ENCODE measurements at regions not wholly inside any gene's neighbourhood (a gene's known extent, or its start where the extent isn't known, plus 50 kb on each side); places are given as distances from the start of the nearest gene placed in this dataset.

DNA sequence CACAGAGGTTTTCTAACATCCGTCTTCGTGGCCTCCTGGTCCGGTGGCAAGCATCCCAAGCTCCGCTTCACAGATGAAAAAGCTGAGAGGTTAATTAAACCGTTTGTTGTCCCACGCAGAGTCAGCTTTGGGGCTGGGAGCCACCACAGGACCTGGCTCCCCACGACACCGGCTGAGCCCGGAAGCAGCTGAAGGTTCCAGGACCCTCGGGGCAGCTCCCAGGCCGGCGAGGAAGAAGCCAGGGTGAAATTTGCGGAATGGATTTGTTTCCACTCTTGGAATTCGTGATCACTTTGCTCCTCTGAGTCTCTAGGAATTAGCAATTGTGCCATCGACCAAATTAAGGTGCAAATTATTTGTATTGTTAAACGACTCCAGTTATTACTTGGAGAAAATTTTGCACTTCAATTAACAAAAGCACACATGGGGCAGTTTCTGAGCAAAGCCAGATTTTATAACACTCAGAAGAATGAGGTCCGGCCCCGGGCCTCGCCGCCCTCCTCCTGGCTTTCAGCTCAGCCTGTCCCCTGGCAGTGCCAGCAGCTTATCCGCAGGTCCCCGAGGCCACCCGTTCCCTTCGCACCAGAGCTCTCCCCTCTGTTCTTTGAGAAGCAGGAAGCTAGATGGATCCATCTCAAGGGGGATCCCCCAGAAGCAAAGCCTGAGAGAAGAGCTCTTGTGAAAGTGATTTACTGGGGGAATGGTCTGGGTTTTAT is 69.1 kb downstream of the SIK1 start:
- Histone ChIP-seq H3K36me3 (no peaks in the 10 kb centered on the region), H3K4me1 (peaks cover 0 to 15% (median 0%) of the 10 kb centered on the region in 3 donors), H3K9me3 (no peaks in the 10 kb centered on the region), H3K27me3 (peaks cover 11% of the 10 kb centered on the region), H3K27ac (no peak overlapping the region), H3K4me3 (no peak overlapping the region)
- ATAC-seq, result no peak
- WGBS, 2 donors (ENCODE audit: low coverage in 1 of 2), result 76 to 82% methylated on average over 9 to 14 of the region's 24 CpGs
- TF ChIP-seq EP300 (IDR thresholded peaks at IDR 0.05) (no peak), POLR2A (IDR thresholded peaks at IDR 0.05) (no peak), POLR2AphosphoS5 (IDR thresholded peaks at IDR 0.05) (no peak)
- TF ChIP-seq, protein P1, sequence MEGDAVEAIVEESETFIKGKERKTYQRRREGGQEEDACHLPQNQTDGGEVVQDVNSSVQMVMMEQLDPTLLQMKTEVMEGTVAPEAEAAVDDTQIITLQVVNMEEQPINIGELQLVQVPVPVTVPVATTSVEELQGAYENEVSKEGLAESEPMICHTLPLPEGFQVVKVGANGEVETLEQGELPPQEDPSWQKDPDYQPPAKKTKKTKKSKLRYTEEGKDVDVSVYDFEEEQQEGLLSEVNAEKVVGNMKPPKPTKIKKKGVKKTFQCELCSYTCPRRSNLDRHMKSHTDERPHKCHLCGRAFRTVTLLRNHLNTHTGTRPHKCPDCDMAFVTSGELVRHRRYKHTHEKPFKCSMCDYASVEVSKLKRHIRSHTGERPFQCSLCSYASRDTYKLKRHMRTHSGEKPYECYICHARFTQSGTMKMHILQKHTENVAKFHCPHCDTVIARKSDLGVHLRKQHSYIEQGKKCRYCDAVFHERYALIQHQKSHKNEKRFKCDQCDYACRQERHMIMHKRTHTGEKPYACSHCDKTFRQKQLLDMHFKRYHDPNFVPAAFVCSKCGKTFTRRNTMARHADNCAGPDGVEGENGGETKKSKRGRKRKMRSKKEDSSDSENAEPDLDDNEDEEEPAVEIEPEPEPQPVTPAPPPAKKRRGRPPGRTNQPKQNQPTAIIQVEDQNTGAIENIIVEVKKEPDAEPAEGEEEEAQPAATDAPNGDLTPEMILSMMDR (IDR thresholded peaks at IDR 0.05), result no peak

DNA sequence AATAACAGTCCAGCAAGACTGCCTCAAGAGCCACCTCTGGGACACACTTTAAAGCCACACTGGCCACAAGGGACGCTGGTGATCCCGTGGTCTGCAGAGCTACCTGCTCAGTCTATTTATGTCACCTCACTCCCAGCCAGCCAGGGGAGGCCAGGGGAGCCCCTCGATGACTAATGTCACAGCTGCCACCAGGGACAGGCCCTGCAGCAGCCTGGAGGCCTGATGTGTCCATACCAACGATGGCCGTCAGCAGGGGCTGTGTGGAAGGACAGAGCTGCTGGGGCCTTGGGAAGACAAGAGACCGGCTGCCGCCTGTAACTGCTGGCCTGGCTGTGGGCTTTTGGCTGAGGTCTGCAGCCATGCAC is 71.0 kb downstream of the SIK1 start:
- Histone ChIP-seq H3K4me1 (no peaks in the 10 kb centered on the region), H3K27ac (no peak overlapping the region), H3K27me3 (peaks cover 7% of the 10 kb centered on the region), H3K4me3 (no peak overlapping the region), H3K9me3 (no peaks in the 10 kb centered on the region), H3K36me3 (no peaks in the 10 kb centered on the region)
- no peak for TF ChIP-seq EP300 (IDR thresholded peaks at IDR 0.05)
- TF ChIP-seq POLR2A (IDR thresholded peaks at IDR 0.05), result no peak
- TF ChIP-seq, protein P1 (IDR thresholded peaks at IDR 0.05), result no peak
- no peak for TF ChIP-seq POLR2AphosphoS5 (IDR thresholded peaks at IDR 0.05)
- no CpG with 5 or more reads among the region's 7 CpGs for WGBS, 2 donors (ENCODE audit: low coverage in 1 of 2)
- no peak for ATAC-seq

DNA sequence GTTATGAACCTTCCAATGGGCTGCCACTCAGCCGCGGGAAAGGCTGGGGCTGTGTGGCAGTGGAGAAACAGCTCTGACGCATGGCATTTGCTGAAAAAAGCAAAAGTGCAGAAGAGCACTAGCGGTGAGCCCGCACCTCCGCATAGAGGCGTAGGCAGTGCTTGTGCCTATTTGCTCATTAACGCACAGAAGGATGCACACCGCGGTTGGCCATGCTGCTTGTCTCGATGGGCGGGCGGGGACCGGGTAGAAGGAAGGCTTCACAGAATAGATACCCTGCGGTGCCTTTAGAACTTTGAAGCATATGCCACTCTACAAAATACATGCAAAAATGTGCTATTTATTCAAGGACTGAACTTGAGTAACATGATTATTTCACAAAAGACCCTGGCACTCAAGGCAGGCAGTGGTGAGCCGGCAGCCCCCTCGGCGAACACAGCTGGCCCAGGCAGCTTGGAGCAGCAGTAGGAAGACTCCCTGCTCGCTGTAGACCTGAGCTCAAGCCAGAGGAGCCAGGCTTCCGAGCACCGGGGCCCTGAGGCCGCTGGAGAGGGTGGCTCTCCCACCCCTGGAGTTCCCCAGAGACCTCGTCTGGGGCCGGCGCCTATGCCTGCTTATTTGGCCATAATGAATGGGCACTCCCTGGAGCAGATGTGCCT is 71.5 kb downstream of the SIK1 start:
- Histone ChIP-seq H3K4me3 (no peak overlapping the region), H3K27ac (no peak overlapping the region), H3K27me3 (peaks cover 3% of the 10 kb centered on the region), H3K4me1 (no peaks in the 10 kb centered on the region), H3K36me3 (no peaks in the 10 kb centered on the region), H3K9me3 (no peaks in the 10 kb centered on the region)
- WGBS, 2 donors (ENCODE audit: low coverage in 1 of 2), result 87 to 88% methylated on average over 7 to 11 of the region's 25 CpGs
- no peak for ATAC-seq
- TF ChIP-seq, protein P1 (IDR thresholded peaks at IDR 0.05), result no peak
- TF ChIP-seq POLR2A (IDR thresholded peaks at IDR 0.05), result no peak
- TF ChIP-seq POLR2AphosphoS5 (IDR thresholded peaks at IDR 0.05), result no peak
- no peak for TF ChIP-seq EP300 (IDR thresholded peaks at IDR 0.05)

DNA sequence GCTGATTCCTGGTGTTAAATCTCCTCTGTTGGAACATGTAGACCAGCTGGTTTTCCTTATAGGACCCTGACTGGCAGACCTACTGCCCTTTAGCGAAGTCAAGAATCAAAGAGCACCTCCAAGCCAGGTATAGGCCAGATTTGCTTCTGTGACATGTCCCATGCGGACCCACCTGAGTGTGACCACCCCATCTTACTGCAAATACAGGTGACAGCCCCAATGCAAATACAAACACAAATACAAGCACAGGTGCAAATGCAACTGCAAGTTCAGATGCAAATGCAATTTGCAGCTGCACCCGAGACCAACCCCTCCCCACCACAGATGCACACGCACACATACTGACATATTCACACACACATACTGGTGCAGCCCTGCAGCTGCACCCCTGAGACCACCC is 72.3 kb downstream of the SIK1 start:
- TF ChIP-seq, protein P1 (IDR thresholded peaks at IDR 0.05), result no peak
- TF ChIP-seq POLR2A (IDR thresholded peaks at IDR 0.05), result no peak
- TF ChIP-seq POLR2AphosphoS5 (IDR thresholded peaks at IDR 0.05), result no peak
- no peak for TF ChIP-seq EP300 (IDR thresholded peaks at IDR 0.05)
- ATAC-seq, result no peak
- no peaks in the 10 kb centered on the region for H3K9me3 ChIP-seq
- H3K27ac ChIP-seq, result no peak overlapping the region
- H3K4me3 ChIP-seq, result no peak overlapping the region
- H3K4me1 ChIP-seq, result no peaks in the 10 kb centered on the region
- WGBS, 2 donors (ENCODE audit: low coverage in 1 of 2), result 100% methylated on average over 2 to 4 of the region's 4 CpGs
- H3K27me3 ChIP-seq, result no peaks in the 10 kb centered on the region
- H3K36me3 ChIP-seq, result no peaks in the 10 kb centered on the region

DNA sequence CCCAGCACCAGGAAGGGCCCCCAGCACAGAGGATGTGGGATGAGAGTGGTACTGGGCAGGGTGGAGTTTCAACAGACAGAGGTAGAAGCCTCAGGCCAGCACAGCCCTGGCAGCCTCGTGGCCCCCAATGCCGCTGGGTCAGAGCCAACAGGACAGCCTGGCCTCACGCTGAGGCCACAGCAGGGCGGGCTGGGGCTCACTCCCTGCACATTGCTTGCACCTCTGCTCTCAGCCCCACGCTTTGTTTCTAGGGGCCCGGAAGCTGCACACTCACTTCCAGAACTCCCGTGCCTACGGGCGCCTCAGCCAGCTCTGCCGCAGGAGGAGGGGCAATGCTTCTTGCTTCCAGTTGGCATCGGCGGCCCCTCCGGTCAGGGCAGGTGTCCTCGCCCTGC is 72.9 kb downstream of the SIK1 start:
- WGBS, 2 donors (ENCODE audit: low coverage in 1 of 2), result 47 to 80% methylated on average over 2 to 3 of the region's 14 CpGs

More for the DNA sequence above, 72.9 kb downstream of the SIK1 start:
- TF ChIP-seq POLR2A (IDR thresholded peaks at IDR 0.05) (no peak), EP300 (IDR thresholded peaks at IDR 0.05) (no peak), POLR2AphosphoS5 (IDR thresholded peaks at IDR 0.05) (no peak)
- TF ChIP-seq, protein P1 (IDR thresholded peaks at IDR 0.05), result no peak
- no peak overlapping the region for H3K4me3 ChIP-seq
- no peaks in the 10 kb centered on the region for H3K9me3 ChIP-seq
- H3K4me1 ChIP-seq, result peaks cover 0 to 3% (median 0%) of the 10 kb centered on the region in 3 donors
- no peaks in the 10 kb centered on the region for H3K27me3 ChIP-seq
- no peaks in the 10 kb centered on the region for H3K36me3 ChIP-seq
- no peak overlapping the region for H3K27ac ChIP-seq
- ATAC-seq, result no peak
